ENCODE measurements at regions not wholly inside any gene's neighbourhood (a gene's known extent, or its start where the extent isn't known, plus 50 kb on each side); places are given as distances from the start of the nearest gene placed in this dataset.
"Not testable (repeated sequence)": the region's sequence is repeated elsewhere in the genome, so short reads cannot be mapped to it uniquely, and the experiment has no call there.

GRCh38 chr12:28032811-28033537 is 60.4 kb upstream of the PTHLH start:
- no peak for DNase-seq (ENCODE audit: extremely low read depth, low read depth)
- TF ChIP-seq CTCF (IDR thresholded peaks at IDR 0.05; ENCODE audit: low read depth, low read length), result no peak

- TF ChIP-seq CTCF (IDR thresholded peaks at IDR 0.05; ENCODE audit: low read depth, low read length), result no peak
- DNase-seq (ENCODE audit: extremely low read depth, low read depth), result no peak
These were observed 61.0 kb upstream of the PTHLH start for GRCh38 chr12:28033538-28033915.

- no peak for DNase-seq (ENCODE audit: extremely low read depth, low read depth)
- TF ChIP-seq CTCF (IDR thresholded peaks at IDR 0.05; ENCODE audit: low read depth, low read length), result no peak
These were observed 61.7 kb upstream of the PTHLH start for GRCh38 chr12:28034271-28034670.

GRCh38 chr12:28035500-28035899 is 63.0 kb upstream of the PTHLH start:
- TF ChIP-seq CTCF (IDR thresholded peaks at IDR 0.05; ENCODE audit: low read depth, low read length), result no peak
- no peak for DNase-seq (ENCODE audit: extremely low read depth, low read depth)

GRCh38 chr12:28036940-28037339 is 64.4 kb upstream of the PTHLH start:
- TF ChIP-seq CTCF (IDR thresholded peaks at IDR 0.05; ENCODE audit: low read depth, low read length), result no peak
- DNase-seq (ENCODE audit: extremely low read depth, low read depth), result no peak

- no peak for DNase-seq (ENCODE audit: extremely low read depth, low read depth)
- TF ChIP-seq CTCF (IDR thresholded peaks at IDR 0.05; ENCODE audit: low read depth, low read length), result no peak
These were observed 67.7 kb upstream of the PTHLH start for GRCh38 chr12:28040246-28040645.

GRCh38 chr12:28046600-28046999 is 74.1 kb upstream of the PTHLH start:
- DNase-seq (ENCODE audit: extremely low read depth, low read depth), result not testable (repeated sequence)

- no peak for DNase-seq (ENCODE audit: extremely low read depth, low read depth)
- no peak for TF ChIP-seq CTCF (IDR thresholded peaks at IDR 0.05; ENCODE audit: low read depth, low read length)
These were observed 78.1 kb upstream of the PTHLH start for GRCh38 chr12:28050606-28051005.

Measured in AG09319 (cell line).